ENCODE measurements at regions not wholly inside any gene's neighbourhood (a gene's known extent, or its start where the extent isn't known, plus 50 kb on each side); places are given as distances from the start of the nearest gene placed in this dataset.
"Not testable (repeated sequence)": the region's sequence is repeated elsewhere in the genome, so short reads cannot be mapped to it uniquely, and the experiment has no call there.

GRCh38 chr10:120051671-120052070 lies 159.1 kb downstream of the SEC23IP start:
- DNase-seq: no peak

- DNase-seq: no peak
Measured at GRCh38 chr10:120052964-120053702, 160.6 kb downstream of the SEC23IP start.

- not testable (repeated sequence) for DNase-seq
Measured at GRCh38 chr10:120059790-120060189, 167.3 kb downstream of the SEC23IP start.

- no peak for DNase-seq
Measured at GRCh38 chr10:120067427-120067826, 174.9 kb downstream of the SEC23IP start.

GRCh38 chr10:120069700-120070099 lies 177.2 kb downstream of the SEC23IP start:
- DNase-seq: no peak

- no peak for DNase-seq
Measured at GRCh38 chr10:120075349-120075748, 182.8 kb downstream of the SEC23IP start.

GRCh38 chr10:120076996-120077706 lies 184.6 kb downstream of the SEC23IP start:
- no peak for DNase-seq

GRCh38 chr10:120077707-120078492 lies 185.4 kb downstream of the SEC23IP start:
- peak; percentile 2 for DNase-seq

- no peak for DNase-seq
Measured at GRCh38 chr10:120085096-120085796, 192.7 kb downstream of the SEC23IP start.

GRCh38 chr10:120086066-120086465 lies 193.5 kb downstream of the SEC23IP start:
- DNase-seq: no peak

GRCh38 chr10:120087109-120087508 lies 194.6 kb downstream of the SEC23IP start:
- DNase-seq: no peak

GRCh38 chr10:120095875-120096274 lies 203.3 kb downstream of the SEC23IP start:
- no peak for DNase-seq

GRCh38 chr10:120097766-120098165 lies 205.2 kb downstream of the SEC23IP start:
- DNase-seq: no peak

GRCh38 chr10:120098232-120098930 lies 205.9 kb downstream of the SEC23IP start:
- DNase-seq: no peak

GRCh38 chr10:120103738-120104560 lies 211.4 kb downstream of the SEC23IP start:
- no peak for DNase-seq

- no peak for DNase-seq
Measured at GRCh38 chr10:120105001-120105400, 212.5 kb downstream of the SEC23IP start.

- DNase-seq: no peak
Measured at GRCh38 chr10:120105492-120105891, 213.0 kb downstream of the SEC23IP start.

GRCh38 chr10:120108916-120109315 lies 216.4 kb downstream of the SEC23IP start:
- DNase-seq: no peak

- not testable (repeated sequence) for DNase-seq
Measured at GRCh38 chr10:120109725-120110124, 217.2 kb downstream of the SEC23IP start.

GRCh38 chr10:120110196-120110595 lies 217.7 kb downstream of the SEC23IP start:
- DNase-seq: no peak

GRCh38 chr10:120111628-120112027 lies 219.1 kb downstream of the SEC23IP start:
- DNase-seq: no peak
